NCI-H1092 (cell line): ENCODE measurements at regions not wholly inside any gene's neighbourhood (a gene's known extent, or its start where the extent isn't known, plus 50 kb on each side); places are given as distances from the start of the nearest gene placed in this dataset.

Experiments used
- DNase-seq: peaks from one replicate; lab custom pipeline; 2025; lab: John Stamatoyannopoulos, UW

DNA sequence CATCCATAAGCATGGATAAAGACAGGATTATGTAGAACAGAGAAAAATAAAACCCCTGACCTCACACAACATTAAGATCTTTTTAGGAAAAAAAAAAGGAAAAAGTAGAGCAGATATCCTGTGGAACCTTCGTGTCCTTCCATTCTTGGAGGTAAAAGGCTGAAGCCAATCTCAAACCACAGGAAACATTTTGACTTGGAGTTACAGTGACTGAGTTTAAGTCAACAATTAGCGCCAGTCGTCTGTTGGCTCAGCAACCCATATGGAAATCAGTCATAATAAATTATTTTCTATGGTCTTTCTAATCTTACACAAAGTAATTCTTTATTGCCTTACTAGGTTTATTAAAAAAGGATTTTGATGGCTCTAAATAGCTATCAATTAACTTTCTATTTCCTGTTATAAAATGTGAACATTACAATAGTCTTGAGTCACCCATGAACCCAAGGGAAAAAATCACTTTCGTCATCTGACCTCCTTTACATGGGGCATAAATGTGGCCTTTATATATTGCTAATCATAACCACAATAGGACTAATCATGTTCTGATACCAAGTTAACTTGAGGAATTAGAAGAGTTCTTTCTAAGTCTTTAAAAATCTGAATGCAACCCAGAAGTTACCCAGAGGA, 592.9 kb downstream of the TFAP2B start:
- no peak for DNase-seq

DNA sequence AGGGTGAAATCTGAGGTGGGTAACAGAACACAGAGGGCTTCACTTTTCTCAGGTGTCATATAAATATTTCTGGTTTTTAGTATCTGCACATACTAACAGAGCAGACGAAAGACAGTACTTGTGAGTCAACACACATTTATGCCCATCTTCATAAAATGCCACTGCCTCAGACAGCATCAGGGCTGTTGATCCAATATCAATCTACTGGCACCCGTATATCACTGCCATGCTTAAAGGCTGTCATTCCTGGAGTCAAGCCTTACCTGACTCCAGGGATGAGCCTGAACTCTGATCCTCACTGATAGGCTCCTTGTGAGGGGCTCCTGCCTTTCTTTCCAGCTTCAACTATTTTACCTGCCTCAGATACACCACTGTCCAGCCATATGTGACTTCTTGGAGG, 595.7 kb downstream of the TFAP2B start:
- no peak for DNase-seq

DNA sequence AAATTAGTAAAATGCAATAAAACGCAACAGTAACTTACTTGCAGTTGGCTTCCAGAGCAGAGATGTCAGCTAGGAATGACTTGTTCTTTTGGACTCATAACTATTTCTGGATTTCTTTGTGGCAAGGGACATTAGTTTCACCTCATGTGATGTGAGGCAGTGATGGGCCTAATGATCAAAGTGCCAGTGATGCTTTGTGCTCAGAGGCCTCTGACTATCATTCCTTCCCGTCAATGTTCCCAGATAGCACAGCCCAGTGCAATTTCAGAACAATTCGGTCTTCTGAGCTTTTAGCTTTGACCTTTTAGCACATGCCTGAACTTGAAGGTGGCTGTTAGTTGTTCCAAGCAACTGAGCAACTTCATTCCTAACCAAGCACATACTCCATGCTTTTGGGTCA, 596.8 kb downstream of the TFAP2B start:
- DNase-seq = no peak

DNA sequence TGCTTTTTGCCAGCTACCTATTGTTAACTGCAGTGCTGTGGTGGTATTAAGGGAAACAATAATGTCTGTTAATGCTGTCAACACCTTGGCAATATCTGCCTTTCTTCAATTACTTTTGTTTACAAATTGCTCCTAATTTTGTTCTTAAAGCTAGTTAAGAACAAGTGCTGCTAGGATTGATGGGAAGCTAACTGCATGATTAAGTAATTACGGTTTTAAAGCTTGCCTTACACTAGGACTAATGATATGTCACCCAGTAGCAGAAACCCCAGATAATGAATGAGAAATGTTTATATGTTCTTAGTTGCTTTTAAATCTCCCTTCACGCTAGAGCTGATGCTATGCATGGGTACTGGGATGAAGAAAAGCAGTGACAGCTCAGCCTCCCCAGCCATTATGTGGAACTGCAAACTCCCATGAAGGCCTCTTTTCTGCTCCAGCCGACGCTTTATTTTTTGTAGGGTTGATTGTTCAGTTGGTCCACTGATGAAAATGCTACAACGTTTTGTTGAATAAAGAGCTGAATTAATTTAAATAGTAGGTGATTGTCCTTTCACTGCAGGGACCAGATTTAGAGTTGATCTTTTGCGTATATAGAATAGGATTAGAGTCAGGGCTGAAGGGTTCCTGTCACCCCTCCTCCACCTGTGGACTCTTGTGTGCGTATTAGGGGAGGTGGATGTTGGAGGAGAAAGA, 610.5 kb downstream of the TFAP2B start:
- DNase-seq = no peak

GRCh38 chr6:51430589-51430988, 611.9 kb downstream of the TFAP2B start:
- DNase-seq = no peak

GRCh38 chr6:51432481-51432880, 613.8 kb downstream of the TFAP2B start:
- no peak for DNase-seq

- DNase-seq = no peak
Measured at GRCh38 chr6:51450248-51450957, 631.7 kb downstream of the TFAP2B start.

DNA sequence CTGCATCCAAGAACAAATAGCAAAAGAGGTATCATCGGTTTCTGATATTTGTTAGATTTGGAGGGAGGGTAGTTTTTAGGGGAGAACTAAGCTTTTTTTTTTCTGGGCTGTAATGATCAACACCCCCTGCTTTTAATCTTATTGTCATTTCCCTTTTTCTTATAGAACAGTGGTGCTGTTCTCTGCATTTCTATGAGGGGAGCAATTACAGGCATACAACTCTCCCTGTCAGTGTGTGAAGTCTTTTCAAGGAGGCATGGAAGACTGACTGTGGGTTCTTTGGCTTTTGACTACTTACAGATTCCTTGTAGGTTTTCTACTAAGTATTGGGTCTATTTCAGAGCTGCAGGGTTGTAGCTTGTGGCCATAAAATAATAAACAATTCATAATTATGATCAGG, 632.3 kb downstream of the TFAP2B start:
- DNase-seq = no peak

GRCh38 chr6:51456282-51456681, 631.1 kb downstream of the PKHD1 start:
- no peak for DNase-seq

- no peak for DNase-seq
Measured at GRCh38 chr6:51459958-51460357, 627.5 kb downstream of the PKHD1 start.

GRCh38 chr6:51462896-51463295, 624.5 kb downstream of the PKHD1 start:
- DNase-seq = no peak

DNA sequence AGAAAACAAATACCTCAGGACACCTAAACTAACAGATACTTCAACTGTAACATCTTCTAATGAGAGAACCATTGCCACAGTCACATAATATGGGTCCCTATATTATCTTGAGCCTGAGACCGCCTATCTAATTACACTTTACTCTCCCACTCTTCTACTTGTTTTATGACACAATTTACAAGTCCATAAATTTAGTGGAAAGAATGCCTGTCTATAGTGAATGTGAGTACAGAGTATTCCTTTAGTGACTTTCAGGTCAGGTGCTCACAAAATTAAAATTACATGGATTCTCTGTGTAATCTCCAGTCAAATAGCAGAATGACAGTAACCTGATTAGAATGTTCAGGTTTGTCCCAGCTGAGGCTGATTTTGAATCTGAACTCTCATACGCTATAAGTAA, 624.1 kb downstream of the PKHD1 start:
- DNase-seq = no peak

- no peak for DNase-seq
Measured at GRCh38 chr6:51464956-51465355, 622.5 kb downstream of the PKHD1 start.

GRCh38 chr6:51466427-51466826, 621.0 kb downstream of the PKHD1 start:
- no peak for DNase-seq

- DNase-seq = no peak
Measured at GRCh38 chr6:51467231-51467952, 620.0 kb downstream of the PKHD1 start.

GRCh38 chr6:51468704-51469103, 618.7 kb downstream of the PKHD1 start:
- no peak for DNase-seq

DNA sequence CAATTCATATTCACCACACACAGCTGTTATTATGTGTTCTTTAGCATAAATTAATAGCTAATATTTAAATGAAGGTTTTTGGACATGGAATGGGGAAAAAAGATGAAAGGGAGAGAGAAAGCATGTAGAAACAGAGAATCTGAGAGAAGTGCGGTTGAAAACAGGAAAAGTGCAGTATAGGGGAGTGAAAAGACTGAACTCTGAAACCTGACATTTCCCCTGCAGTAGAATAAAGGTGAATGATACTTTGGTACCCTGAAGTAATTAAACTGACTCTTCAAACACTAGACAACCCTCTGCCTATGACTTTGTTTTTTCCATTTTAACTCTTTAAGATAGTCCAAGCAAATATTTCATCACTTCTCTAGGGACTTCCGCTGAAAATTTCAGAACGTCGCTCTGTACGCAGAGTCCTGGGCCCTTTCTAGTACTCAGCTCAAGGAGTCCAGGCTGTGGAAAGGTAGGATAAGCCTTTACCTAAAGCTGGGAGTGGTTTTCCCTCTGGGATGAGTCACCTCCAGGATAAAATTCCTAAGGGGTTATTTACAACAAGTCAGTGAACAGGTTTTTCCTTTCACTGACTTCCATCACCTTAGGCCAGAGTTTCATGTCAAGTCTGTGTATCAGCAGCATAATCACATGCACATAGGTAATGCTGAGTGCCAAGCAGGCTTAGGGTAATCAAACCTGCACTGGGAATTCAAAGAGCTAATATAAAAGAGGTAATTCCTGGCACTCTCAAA, 614.5 kb downstream of the PKHD1 start:
- DNase-seq = no peak

DNA sequence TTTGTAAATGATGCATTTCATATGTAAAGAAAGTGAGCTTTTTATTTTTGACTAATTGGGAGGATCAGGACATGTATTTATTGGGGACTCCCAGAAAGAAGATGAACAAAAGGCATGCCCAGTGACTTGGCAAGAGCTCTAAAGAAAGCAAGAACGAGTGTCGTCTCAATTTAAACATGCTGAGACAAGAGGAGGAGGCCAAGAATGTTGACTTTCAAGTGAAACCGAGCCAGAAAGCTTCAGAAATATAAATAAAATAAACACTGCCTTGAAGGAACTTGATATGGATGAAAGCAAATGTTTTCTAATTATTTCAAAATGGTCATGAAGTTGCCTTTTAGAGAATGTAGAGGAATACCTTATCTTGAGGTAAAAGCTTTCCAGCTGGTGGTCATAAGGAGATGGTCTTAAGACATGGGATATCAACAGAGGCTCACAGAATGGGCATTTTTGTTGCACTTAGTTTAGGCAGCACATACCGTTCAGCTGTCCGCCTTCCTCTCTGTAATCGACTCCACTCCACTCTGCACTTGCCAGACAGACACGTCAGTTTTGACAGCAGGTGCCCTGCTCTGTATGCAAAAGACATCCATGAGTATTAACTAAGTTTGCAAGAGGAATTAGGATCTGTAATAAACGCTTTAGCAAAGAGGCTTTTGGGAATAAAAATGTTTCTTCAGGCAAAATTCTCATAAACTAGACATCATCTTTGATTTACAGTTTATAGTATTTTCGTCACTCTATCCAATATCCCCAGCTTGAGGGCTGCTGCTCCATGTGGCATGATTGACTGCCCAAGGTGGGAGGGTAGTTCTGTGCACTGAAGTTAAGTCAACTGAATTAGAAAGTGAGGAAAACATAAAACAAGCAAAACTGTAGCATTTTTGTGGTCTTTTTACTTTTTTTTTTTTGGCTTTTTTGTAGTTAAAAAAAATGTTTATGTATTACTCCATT, 613.1 kb downstream of the PKHD1 start:
- no peak for DNase-seq

DNA sequence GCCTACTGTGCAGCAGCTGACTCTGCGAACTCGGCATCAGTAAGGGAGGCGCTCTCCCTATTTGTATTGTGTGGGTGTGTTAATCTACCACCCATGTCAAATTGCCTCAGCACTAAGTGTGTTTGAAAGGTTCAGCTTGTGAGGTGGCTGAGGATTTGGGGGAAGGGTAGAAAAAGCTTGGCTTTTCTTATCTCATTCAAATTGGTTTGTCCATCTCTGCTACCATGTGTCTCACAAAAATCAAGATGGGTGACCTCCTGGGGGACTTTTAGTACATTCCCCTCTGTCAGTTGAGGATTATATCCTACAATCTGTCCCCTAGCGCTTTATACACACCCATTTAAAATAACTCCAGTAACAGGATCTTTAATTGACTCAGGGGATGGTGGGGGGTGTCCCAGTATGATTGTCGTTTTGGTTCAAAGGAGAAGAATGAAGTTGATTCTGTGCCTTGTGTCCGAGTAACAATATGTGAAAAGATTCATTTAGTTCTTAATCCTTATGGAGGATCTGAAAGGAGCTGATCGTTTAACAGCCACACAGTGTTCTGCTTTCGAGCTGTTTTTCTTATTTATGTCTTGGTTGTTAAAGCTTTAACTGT, 609.6 kb downstream of the PKHD1 start:
- no peak for DNase-seq

GRCh38 chr6:51479296-51479695, 608.1 kb downstream of the PKHD1 start:
- no peak for DNase-seq
